ENCODE measurements at regions not wholly inside any gene's neighbourhood (a gene's known extent, or its start where the extent isn't known, plus 50 kb on each side); places are given as distances from the start of the nearest gene placed in this dataset.

GRCh38 chr11:45037434-45038005 lies 86.8 kb upstream of the TP53I11 start:
- no peak for DNase-seq

- DNase-seq = no peak
Observed at GRCh38 chr11:45038923-45039322, 88.2 kb upstream of the TP53I11 start.

- DNase-seq = no peak
Observed at GRCh38 chr11:45041596-45041995, 90.9 kb upstream of the TP53I11 start.

GRCh38 chr11:45042560-45042959 lies 91.9 kb upstream of the TP53I11 start:
- peak; percentile 22 for DNase-seq

DNA sequence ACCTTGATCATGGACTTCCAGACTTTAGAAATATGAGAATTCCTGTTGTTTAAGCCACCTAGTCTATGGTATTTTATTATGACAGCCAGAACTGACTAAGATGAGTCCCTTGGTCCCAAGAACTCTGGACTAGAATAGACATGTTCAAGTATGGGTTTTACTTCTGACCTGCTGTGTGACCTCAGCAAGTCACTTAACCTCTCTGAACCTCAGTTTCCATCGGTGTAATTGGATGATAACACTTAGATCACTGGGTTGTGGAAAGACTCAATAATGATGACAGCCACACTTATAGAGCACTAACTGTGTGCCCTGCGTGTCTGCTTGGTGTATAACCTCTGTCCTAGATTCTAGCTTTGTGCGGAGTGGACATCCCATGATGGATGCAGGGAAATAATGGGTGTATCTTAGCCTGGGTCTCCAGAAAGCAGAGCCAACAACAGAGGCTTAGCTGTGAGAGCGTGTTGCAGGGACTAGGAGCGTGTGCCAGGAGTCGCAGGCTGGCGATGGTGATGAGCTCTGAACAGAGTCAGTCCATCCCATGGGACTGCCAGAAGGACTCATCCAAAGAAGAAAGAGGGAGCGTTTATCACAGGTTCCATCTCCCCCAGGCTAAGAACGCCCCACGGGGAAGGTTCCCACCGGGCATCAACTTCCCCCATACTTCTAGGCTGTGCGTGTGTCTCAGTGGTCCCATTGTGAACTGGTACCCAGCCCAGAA lies 93.2 kb upstream of the TP53I11 start:
- no peak for DNase-seq

DNA sequence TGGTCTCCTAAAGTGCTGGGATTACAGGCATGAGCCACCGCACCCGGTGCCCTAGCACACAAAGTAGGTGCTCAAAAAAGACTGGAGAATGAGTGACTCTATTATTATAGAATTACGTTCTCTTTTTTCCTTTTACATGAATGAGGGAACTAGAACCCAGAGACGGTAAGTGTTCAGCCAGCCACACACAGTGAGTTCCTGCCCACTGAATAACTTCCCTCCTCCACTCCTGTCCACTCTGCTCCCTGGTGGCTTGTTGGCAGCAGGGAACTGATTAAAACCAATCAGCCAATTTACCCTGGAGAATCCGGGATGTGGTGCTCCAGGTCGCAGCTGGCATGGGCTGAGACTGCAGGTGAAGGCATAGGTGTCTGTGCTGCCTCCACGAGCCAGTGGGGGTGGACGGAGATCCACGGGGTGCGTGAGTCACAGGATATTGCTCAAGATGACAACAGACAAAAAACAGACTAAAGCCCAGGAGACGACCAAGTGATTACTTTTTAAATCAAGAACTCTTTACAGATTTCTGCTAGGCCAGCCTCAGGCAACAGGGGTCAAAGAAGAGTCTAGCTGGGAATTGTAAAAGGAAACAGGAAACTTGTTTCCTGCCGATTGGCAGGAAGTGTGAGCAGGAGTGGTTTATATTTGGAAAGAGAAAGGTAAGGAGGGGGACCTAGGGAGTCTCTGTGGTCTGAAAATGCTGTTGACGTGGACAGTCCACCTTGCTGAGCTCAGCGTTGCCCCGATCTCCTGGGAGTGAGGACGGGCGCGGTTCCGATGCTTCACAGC lies 95.2 kb upstream of the TP53I11 start:
- DNase-seq = peak; percentile 43

DNA sequence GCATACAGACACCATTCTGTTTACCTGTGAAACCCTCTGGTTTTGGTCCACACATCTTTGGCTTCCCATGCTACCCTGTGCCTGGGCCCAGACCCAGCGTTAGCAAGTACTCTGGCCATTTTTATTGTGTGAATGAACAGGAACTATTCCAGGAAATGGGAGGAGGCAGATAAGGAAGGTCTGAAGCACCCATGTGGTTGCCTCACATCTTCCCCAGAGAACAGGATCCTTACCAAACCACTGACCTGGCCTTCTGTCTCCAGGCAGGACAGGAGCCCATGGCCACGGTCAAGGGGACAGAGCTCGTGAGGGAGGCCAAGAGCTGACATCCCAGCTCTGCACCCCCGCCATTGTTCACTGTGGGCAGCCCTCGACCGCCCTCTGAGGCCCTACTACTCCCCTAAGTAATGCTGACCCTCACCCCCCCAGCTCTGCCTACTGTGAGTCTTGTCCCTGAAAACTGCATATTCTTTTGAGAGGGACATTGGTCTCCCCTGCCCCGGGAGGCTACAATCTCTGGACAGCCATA lies 97.7 kb upstream of the TP53I11 start:
- DNase-seq = no peak

GRCh38 chr11:45048870-45049691 lies 97.4 kb upstream of the PRDM11 start:
- DNase-seq = no peak

DNA sequence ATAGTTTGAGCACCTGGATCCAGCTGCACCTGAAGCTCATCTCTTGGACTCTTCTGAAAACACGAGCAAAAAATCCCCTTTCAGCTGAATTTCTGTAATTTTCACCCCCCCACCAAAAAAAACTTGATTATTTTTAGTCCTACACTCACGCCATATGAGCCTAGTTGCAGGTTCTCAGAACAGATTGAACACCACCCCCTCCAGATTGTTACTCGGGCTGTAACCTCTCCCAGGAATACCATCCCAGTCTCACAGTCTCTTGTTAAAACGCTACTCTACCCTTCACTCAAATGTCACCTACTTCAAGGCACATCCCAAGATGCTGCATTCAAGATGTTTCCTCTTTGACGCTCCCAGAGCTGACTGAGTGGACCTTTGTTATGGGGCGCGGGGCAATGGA lies 96.3 kb upstream of the PRDM11 start:
- DNase-seq = no peak

- no peak for DNase-seq
Observed at GRCh38 chr11:45051621-45052020, 94.8 kb upstream of the PRDM11 start.

DNA sequence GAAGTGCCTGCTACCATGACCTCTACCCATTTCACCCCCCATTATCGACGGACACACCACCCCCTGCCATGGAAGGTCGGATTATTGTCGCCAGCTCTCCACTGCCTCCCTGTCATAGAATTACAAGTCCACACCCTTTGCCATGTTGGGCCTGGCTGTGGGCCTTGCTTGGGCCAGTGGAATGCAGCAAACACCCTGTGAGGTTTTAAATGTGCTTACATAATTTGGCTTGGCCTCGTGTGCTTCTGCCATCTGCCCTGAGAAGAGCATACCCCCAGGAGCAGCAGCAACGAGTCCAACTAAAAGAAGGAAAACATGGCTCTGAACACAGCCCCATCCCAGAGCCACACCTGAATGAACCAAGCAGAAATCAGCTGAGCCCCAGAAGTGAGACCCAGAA lies 94.1 kb upstream of the PRDM11 start:
- no peak for DNase-seq

GRCh38 chr11:45053736-45054446 lies 92.5 kb upstream of the PRDM11 start:
- no peak for DNase-seq

DNA sequence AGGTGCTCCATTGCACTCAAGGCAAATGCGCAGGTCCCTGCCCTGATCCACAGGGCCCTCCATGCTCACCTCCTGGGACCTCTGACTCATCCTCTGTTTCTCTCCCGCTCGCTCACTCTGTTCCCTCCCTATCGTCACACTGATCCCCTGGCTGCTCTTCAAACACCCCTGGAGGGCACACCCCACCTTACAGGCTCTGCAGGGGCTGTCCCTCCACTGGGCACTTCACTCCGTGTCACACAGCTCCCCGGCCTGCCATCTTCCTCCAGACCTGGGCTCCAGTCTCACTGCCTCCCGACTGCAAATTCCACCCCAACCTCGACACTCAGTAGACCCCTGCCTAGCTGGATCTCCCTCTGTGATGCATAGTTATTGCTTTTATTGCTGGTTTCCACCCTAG lies 91.5 kb upstream of the PRDM11 start:
- DNase-seq = no peak

DNA sequence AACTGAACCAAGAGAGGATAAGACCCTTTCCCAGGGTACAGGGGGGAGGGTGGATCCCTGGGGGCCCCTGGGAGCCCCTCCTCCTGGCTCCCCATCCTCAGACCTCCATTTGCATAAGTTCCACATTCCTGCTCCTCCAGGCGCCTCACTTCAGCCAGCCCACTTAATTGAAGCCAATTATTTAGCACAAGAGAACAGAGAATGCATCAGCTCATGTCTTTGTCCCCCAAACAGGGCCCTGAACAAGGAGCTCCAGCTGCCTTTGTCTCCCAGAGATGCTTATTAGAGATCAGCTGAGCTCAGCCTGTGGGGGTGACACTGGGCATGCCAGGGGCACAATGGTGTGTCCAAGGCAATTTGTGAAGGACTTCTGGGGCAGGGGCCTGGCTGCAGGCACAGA lies 89.9 kb upstream of the PRDM11 start:
- DNase-seq = no peak

DNA sequence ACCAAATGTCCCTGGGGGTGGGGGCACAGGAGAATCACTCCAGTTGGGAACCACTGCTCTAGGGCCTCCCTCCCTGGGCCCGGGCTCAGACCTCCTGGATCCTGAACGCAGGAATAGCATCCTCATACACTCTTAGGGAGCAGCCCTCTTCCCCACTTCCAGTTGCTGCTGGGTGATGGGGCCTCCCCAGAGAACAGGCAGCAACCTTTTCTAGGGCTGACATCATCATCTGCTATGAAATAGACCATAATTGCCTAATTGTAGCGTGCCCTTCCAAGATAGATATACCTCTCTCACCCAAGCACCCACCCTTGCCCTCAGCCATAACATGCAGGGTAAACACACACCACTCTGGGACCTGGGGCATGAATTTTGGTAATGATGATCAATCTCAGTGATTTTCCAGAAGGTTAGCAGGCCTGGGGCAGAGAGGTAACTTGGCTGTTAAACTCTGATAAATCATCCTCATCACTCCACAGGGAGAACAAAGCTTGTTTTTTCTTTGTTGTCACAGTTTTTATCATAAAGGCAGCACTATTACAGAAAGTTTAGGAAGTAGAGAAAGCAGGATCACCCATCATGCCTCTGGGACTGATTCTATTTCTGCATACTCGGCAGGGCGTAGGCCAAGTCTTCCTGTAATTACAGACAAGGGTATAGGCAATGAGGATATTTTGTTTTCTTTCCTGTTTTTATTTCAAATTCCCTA lies 88.3 kb upstream of the PRDM11 start:
- DNase-seq = no peak

DNA sequence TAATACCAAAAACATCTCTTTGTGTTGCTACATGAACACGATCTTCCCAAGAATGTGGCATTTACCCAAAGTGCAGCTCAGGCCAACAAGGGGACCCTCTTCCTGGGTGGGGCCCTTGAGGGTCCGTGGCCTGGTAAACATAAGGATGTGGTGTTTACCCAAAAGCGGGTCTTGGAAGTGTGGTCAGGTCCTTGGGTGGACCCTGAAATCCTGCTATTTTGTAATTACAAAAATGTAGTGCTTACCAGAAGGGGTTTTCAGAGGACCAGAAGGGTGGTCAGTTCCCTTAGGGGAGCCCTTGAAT lies 87.8 kb upstream of the PRDM11 start:
- no peak for DNase-seq

DNA sequence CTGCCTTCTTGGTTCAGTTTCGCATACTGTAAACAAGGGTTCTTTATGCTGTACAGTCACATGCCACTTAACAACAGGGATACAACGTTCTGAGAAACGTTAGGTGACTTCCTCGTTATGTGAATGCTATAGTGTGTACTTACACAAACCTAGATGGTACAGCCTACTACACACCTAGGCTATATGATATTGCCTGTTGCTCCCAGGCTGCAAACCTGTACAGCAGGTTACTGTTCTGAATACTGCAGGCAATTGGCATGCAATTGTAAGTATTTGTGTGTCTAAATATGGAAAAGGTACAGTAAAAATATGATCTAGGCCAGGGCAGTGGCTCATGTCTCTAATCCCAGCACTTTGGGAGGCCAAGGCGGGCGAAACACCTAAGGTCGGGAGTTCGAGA lies 85.7 kb upstream of the PRDM11 start:
- no peak for DNase-seq

DNA sequence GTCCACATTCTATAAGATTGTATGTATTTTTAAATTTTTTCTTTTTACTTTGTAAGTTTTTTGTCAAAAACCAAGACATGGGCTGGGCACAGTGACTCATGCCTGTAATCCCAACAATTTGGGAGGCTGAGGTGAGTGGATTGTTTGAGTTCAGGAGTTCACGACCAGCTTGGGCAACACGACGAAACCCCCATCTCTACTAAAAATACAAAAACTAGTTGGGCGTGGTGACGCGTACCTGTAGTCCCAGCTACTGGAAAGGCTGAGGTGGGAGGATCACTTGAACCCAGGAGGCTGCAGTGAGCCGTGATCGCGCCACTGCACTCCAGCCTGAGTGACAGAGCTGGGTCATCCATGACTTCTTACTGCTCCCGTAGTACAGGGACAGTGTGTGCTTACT lies 84.8 kb upstream of the PRDM11 start:
- DNase-seq = no peak

GRCh38 chr11:45062115-45062514 lies 84.3 kb upstream of the PRDM11 start:
- DNase-seq = no peak

DNA sequence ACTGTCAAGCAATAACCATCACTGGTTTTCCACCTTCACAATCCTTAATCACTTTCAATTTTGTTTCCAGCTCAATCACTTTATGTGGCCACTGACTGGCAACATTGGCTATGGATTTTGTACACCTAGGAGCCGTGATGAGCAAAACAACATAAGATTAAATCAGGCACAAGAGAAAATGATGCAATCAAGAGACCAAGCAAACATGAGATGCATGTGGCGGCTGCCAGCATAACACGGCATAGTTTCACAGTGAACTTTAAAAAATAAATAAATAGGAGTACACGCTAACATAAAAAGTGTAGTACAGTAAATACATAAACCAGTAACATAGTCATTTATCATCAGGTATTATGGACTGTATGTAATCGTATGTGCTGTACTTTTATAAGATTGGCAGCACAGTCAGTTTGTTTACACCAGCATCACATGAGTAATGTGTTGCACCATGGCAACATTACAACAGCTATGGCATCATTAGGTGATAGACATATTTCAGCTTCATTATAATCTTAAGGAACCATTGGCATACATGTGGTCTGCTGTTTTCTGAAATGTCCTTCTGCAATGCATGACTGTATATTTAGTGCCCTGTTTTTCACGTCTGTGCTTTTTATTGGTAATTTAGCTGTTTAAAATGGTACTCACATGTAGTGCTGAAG lies 83.3 kb upstream of the PRDM11 start:
- DNase-seq = no peak

GRCh38 chr11:45063669-45064068 lies 82.8 kb upstream of the PRDM11 start:
- DNase-seq = no peak

Measured in EL (cell line).